Lower leg skin (tissue), 3 donors: ENCODE measurements at regions not wholly inside any gene's neighbourhood (a gene's known extent, or its start where the extent isn't known, plus 50 kb on each side); places are given as distances from the start of the nearest gene placed in this dataset.

Source experiments
- CTCF ChIP-seq, 3 donors: fragments of 450-650 bp; IDR thresholded peaks; one replicate each; pipeline ENCODE4 v1.5.1; 2016; ENCODE audit warnings: antibody characterized with exemption in 3 of 3, mild to moderate bottlenecking in 3 of 3, moderate library complexity in 2 of 3
- POLR2A ChIP-seq, 2 donors: fragments of 450-650 bp; IDR thresholded peaks; one replicate each; pipeline ENCODE4 v1.6.1; 2016 to 2017; ENCODE audit warnings: antibody characterized with exemption in 2 of 2, mild to moderate bottlenecking in 1 of 2, moderate library complexity in 1 of 2

GRCh38 chr15:61421470-61421869 lies 192.4 kb upstream of the RORA start:
- TF ChIP-seq CTCF (IDR thresholded peaks at IDR 0.05) (no peak), POLR2A (IDR thresholded peaks at IDR 0.05) (no peak)
